SH-SY5Y (cell line): ENCODE measurements at regions not wholly inside any gene's neighbourhood (a gene's known extent, or its start where the extent isn't known, plus 50 kb on each side); places are given as distances from the start of the nearest gene placed in this dataset.

ENCODE experiments used
- GATA2 ChIP-seq: IDR thresholded peaks from 2 replicates; pipeline ENCODE4 v1.6.1; 2011; ENCODE audit warnings: mild to moderate bottlenecking, low read depth, low read length
- GATA3 ChIP-seq: IDR thresholded peaks from 2 replicates; pipeline ENCODE4 v1.6.1; 2011; ENCODE audit warnings: low read depth, mild to moderate bottlenecking, low read length, moderate library complexity

- TF ChIP-seq GATA2, result no peak
- no peak for TF ChIP-seq GATA3
These were observed 1130.3 kb downstream of the PLA2G4A start for GRCh38 chr1:187959062-187959461.
